Type B pancreatic cell (in vitro differentiated cells): ENCODE measurements at regions not wholly inside any gene's neighbourhood (a gene's known extent, or its start where the extent isn't known, plus 50 kb on each side); places are given as distances from the start of the nearest gene placed in this dataset.

Experiments
- DNase-seq: peaks from one replicate; pipeline ENCODE4 v3.0.0; 2021; ENCODE audit warnings: mixed read lengths; ENCODE audit not compliant: unreplicated experiment; ENCODE audit errors: extremely low spot score
- H3K27ac Mint-ChIP-seq: 2 replicates; pipeline ENCODE4 v1.8.0; 2021; ENCODE audit warnings: mild to moderate bottlenecking, mixed read lengths
- H3K27me3 Mint-ChIP-seq: 2 replicates; pipeline ENCODE4 v1.8.0; 2021; ENCODE audit warnings: mixed read lengths
- H3K36me3 Mint-ChIP-seq: 2 replicates; pipeline ENCODE4 v1.8.0; 2021; ENCODE audit warnings: mixed read lengths
- H3K4me1 Mint-ChIP-seq: one replicate; pipeline ENCODE4 v1.8.0; 2021; ENCODE audit warnings: mixed read lengths; ENCODE audit not compliant: unreplicated experiment
- H3K4me3 Mint-ChIP-seq: 2 replicates; pipeline ENCODE4 v1.8.0; 2021; ENCODE audit warnings: mild to moderate bottlenecking, mixed read lengths
- H3K9me3 Mint-ChIP-seq: 2 replicates; pipeline ENCODE4 v1.8.0; 2021; ENCODE audit warnings: mixed read lengths
- CTCF ChIP-seq: fragments of 200-600 bp; sonication (generic); conservative IDR thresholded peaks from 2 replicates; pipeline ENCODE4 v1.5.0; 2021; ENCODE audit warnings: antibody characterized with exemption, mild to moderate bottlenecking

GRCh38 chr2:192443831-192444230 lies 249.1 kb upstream of the TMEFF2 start:
- Mint-ChIP-seq H3K36me3 (no peaks in the 10 kb centered on the region), H3K4me1 (peaks cover 4% of the 10 kb centered on the region)
- no peak for DNase-seq

GRCh38 chr2:192438239-192438638 lies 243.5 kb upstream of the TMEFF2 start:
- H3K27ac Mint-ChIP-seq = no peak overlapping the region
- H3K27me3 Mint-ChIP-seq = no peaks in the 10 kb centered on the region
- no peaks in the 10 kb centered on the region for H3K9me3 Mint-ChIP-seq
- TF ChIP-seq CTCF = no peak
- DNase-seq = no peak
- H3K4me1 Mint-ChIP-seq = no peaks in the 10 kb centered on the region
- H3K4me3 Mint-ChIP-seq = no peak overlapping the region
- no peaks in the 10 kb centered on the region for H3K36me3 Mint-ChIP-seq

More at GRCh38 chr2:192443831-192444230, 249.1 kb upstream of the TMEFF2 start:
- Mint-ChIP-seq H3K4me3 (no peak overlapping the region), H3K27me3 (no peaks in the 10 kb centered on the region), H3K27ac (no peak overlapping the region), H3K9me3 (peaks cover 4% of the 10 kb centered on the region)
- no peak for TF ChIP-seq CTCF

DNA sequence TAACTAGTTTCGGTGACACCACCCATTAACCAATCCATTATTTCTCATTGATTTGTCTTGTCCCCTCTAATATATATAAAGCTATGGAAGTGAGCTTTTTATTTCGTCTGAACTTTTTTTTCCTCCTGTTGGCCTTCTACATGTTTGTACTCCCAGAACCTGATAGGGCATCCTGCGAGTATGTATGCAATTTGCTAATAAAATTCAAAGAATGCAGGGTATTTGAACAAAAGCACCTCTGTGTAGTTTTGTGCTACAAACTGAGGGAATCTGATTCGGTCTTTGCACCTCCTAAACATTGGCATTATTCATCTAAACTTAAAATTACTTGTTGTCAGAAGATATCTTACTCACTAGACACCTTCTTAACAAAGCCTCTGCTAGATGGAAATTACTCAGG lies 242.9 kb upstream of the TMEFF2 start:
- Mint-ChIP-seq H3K9me3 (no peaks in the 10 kb centered on the region), H3K27me3 (no peaks in the 10 kb centered on the region), H3K4me1 (no peaks in the 10 kb centered on the region), H3K36me3 (no peaks in the 10 kb centered on the region), H3K4me3 (no peak overlapping the region), H3K27ac (no peak overlapping the region)
- DNase-seq = no peak
- no peak for TF ChIP-seq CTCF

- H3K4me1 Mint-ChIP-seq = no peaks in the 10 kb centered on the region
- H3K27ac Mint-ChIP-seq = no peak overlapping the region
- H3K9me3 Mint-ChIP-seq = no peaks in the 10 kb centered on the region
- TF ChIP-seq CTCF = no peak
- H3K36me3 Mint-ChIP-seq = no peaks in the 10 kb centered on the region
- no peaks in the 10 kb centered on the region for H3K27me3 Mint-ChIP-seq
- no peak for DNase-seq
- no peak overlapping the region for H3K4me3 Mint-ChIP-seq
Measured at GRCh38 chr2:192424243-192424642, 229.5 kb upstream of the TMEFF2 start.

GRCh38 chr2:192419786-192420185 lies 225.1 kb upstream of the TMEFF2 start:
- H3K4me3 Mint-ChIP-seq = no peak overlapping the region
- no peak overlapping the region for H3K27ac Mint-ChIP-seq
- H3K4me1 Mint-ChIP-seq = no peaks in the 10 kb centered on the region
- no peaks in the 10 kb centered on the region for H3K27me3 Mint-ChIP-seq
- no peak for DNase-seq
- TF ChIP-seq CTCF = no peak
- H3K36me3 Mint-ChIP-seq = no peaks in the 10 kb centered on the region
- H3K9me3 Mint-ChIP-seq = no peaks in the 10 kb centered on the region

GRCh38 chr2:192416060-192416459 lies 221.3 kb upstream of the TMEFF2 start:
- no peak overlapping the region for H3K4me3 Mint-ChIP-seq
- H3K27ac Mint-ChIP-seq = no peak overlapping the region
- no peaks in the 10 kb centered on the region for H3K4me1 Mint-ChIP-seq
- H3K36me3 Mint-ChIP-seq = no peaks in the 10 kb centered on the region
- no peaks in the 10 kb centered on the region for H3K9me3 Mint-ChIP-seq
- no peak for TF ChIP-seq CTCF
- H3K27me3 Mint-ChIP-seq = no peaks in the 10 kb centered on the region
- DNase-seq = no peak
